Left renal cortex interstitium (tissue), 4 donors: ENCODE measurements at regions not wholly inside any gene's neighbourhood (a gene's known extent, or its start where the extent isn't known, plus 50 kb on each side); places are given as distances from the start of the nearest gene placed in this dataset.
"Not testable (repeated sequence)": the region's sequence is repeated elsewhere in the genome, so short reads cannot be mapped to it uniquely, and the experiment has no call there.

Source experiments
- DNase-seq, 4 donors: peaks; one replicate each; pipeline ENCODE4 v3.0.0-alpha.2; 2013; ENCODE audit warnings: low read depth in 4 of 4, low spot score in 2 of 4, missing footprints in 1 of 4

- no peak for DNase-seq
These were observed 239.0 kb upstream of the RNF32 start for GRCh38 chr7:156401617-156402016.

GRCh38 chr7:156400046-156400445 lies 240.5 kb upstream of the RNF32 start:
- no peak for DNase-seq

GRCh38 chr7:156397249-156397648 lies 243.3 kb upstream of the RNF32 start:
- no peak for DNase-seq

DNA sequence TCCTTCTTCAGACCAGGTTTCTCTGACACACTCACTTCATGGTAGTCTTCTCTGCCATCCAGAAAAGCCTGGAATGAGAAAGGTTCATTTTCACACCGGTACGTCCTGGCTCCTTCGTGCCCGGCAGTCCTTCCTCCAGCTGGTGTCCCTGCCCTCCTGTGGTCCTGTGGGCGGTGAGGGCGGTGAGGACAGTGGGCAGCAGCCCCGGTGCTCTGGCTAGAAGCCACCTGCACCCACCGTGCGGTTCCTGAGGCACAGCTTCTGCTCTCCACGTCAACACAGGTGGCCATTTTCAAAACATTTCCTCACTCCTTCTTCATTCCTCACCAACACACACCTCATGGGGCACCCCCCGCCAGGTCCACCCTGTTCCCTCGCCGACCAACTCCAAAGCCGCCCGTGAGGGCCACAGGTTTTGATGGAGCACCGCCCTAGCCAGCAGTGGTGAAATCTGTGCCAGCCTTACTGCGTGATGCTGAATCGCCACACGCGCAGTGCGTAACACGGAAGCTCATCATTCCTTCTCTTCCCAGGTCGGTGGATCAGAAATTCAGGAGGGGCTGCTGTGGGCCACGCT lies 251.4 kb upstream of the RNF32 start:
- DNase-seq, result no peak

- DNase-seq, result peak; percentile 11 to 62 (median 22)
These were observed 254.5 kb upstream of the RNF32 start for GRCh38 chr7:156386097-156386496.

- no peak for DNase-seq
These were observed 255.9 kb upstream of the RNF32 start for GRCh38 chr7:156384706-156385105.

GRCh38 chr7:156383526-156383925 lies 257.0 kb upstream of the RNF32 start:
- DNase-seq, result no peak

DNA sequence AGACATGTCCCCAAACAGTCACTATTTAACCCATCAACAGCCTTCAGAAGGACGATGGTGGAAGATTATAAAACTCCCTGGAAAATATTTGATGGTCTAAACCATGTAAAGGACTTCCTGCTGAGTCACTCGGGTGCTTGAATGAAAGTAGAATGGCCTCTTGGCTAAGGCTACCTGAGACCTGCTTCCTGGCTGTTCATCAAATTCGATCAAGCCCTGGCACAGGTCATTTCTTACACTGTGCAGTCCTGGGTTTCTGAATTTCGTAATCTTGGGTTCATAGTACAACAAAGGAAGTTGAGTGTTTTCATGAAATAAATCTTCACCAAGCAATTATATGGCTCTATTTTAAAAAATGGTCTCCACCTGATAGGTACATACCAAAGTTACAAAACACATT lies 260.3 kb upstream of the RNF32 start:
- DNase-seq, result no peak

- no peak for DNase-seq
These were observed 261.1 kb upstream of the RNF32 start for GRCh38 chr7:156379324-156380070.

DNA sequence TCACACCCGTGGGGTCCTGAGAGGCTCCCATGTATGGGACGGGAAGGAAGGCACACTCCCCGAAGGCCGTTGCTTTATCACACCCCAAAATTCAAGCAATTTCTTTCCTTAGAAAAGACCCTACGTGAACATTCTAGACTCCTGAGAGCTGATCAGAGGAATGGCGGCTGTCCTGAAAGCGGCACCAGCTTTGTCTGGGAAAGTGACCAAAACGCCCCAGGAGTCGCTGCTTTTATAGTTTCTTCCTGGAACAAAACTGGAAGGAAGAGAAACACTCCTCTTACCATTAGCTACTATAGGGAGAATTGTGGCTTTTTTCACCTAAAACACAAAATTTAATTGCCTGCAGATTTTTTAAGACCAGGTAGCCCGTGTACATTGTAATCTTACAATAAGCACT lies 261.8 kb upstream of the RNF32 start:
- no peak for DNase-seq

- DNase-seq, result no peak
These were observed 264.3 kb upstream of the RNF32 start for GRCh38 chr7:156376317-156376716.

GRCh38 chr7:156374335-156374734 lies 266.2 kb upstream of the RNF32 start:
- no peak for DNase-seq

GRCh38 chr7:156369929-156370328 lies 270.6 kb upstream of the RNF32 start:
- DNase-seq, result not testable (repeated sequence)

- no peak for DNase-seq
These were observed 272.3 kb upstream of the RNF32 start for GRCh38 chr7:156368053-156368843.

DNA sequence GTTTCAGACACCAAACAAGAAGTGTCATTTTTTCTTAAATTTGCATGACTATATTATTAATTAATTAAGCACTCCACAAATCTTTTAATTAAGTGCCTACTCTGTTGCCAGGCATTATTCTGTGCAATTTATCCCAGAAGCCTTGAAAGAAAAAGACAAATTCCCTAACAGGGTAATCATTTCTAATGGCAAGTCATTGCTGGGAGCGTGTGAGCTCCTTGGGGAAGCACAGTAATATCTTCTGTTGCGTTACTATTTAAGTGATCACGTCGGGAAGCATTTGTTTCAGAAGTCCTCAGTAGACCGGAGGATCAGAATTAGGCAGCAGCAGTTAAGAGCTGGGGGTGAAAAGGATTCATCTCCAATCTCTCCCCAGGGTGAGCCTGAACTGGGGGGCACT lies 276.8 kb upstream of the RNF32 start:
- DNase-seq, result no peak

GRCh38 chr7:156360835-156361234 lies 279.7 kb upstream of the RNF32 start:
- no peak for DNase-seq

GRCh38 chr7:156356551-156356950 lies 284.0 kb upstream of the RNF32 start:
- no peak for DNase-seq

GRCh38 chr7:156353352-156353751 lies 287.2 kb upstream of the RNF32 start:
- no peak for DNase-seq

DNA sequence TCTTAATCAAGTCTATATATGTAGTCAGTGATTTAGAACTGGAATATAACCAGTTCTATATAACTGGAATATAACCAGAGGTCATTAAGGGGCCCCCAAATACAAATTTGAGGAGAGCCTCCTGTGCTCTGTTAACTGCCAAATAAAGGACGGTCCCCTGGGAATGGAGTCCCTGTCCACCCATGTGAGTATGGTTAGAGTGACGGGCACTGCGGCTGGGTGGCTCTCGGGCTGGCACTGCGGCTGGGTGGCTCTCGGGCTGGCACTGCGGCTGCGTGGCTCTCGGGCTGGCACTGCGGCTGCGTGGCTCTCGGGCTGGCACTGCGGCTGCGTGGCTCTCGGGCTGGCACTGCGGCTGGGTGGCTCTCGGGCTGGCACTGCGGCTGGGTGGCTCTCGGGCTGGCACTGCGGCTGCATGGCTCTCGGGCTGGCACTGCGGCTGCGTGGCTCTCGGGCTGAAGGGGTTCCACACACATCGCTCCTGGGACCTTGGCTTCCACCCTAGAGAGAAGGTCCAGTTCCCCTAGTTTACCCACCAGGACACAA lies 292.8 kb upstream of the RNF32 start:
- not testable (repeated sequence) for DNase-seq

GRCh38 chr7:156347132-156347531 lies 293.4 kb upstream of the RNF32 start:
- no peak for DNase-seq

GRCh38 chr7:156344595-156344994 lies 296.0 kb upstream of the RNF32 start:
- DNase-seq, result no peak
